ENCODE measurements at regions not wholly inside any gene's neighbourhood (a gene's known extent, or its start where the extent isn't known, plus 50 kb on each side); places are given as distances from the start of the nearest gene placed in this dataset.

GRCh38 chr7:61111-61510 is 131.3 kb upstream of the FAM20C start:
- H3K79me1 ChIP-seq (ENCODE audit: low read depth, low read length): no peaks in the 10 kb centered on the region
- no peak for TF ChIP-seq CBX8 (IDR thresholded peaks at IDR 0.05; ENCODE audit: borderline replicate concordance, low read depth, low read length)
- CTCF ChIA-PET (ENCODE audit: partially characterized antibody): interaction anchor here (1.5 to 5.7 kb wide), 6 partner anchors 17 to 148 kb away, joined by 3 to 30 read pairs (median 12); no protein-coding TSS in a partner anchor

More at GRCh38 chr7:61111-61510, 131.3 kb upstream of the FAM20C start:
- Histone ChIP-seq H2AFZ (ENCODE audit: low read length) (no peak overlapping the region), H2AK5ac (ENCODE audit: low read depth, low read length) (0 out of 2 replicates have a peak overlapping the region, but pooled peaks have one; percentile 55), H2BK12ac (ENCODE audit: low read depth, low read length) (no peak overlapping the region; the same call in 1 of the 2 replicates), H3K9me3 (ENCODE audit: insufficient read depth in 2 of 2, low read depth in 1 of 2, low read length in 1 of 2) (no peaks in the 10 kb centered on the region), H3K4me3 (ENCODE audit: extremely low read depth in 1 of 4, insufficient read depth in 2 of 4, low read depth in 3 of 4, low read length in 4 of 4) (no peak overlapping the region), H3K56ac (replicated peaks; ENCODE audit: insufficient read length, low read depth, low read length) (no peak overlapping the region), H3K4me2 (ENCODE audit: insufficient read depth in 1 of 2, low read depth in 2 of 2, low read length in 2 of 2) (no peak overlapping the region), H3K23me2 (ENCODE audit: low read depth, low read length) (no peaks in the 10 kb centered on the region; the same call in 1 of the 2 replicates), H3K14ac (ENCODE audit: insufficient read length) (no peak overlapping the region), H4K8ac (ENCODE audit: extremely low read depth, insufficient read depth, low read length) (peak overlapping the region; percentile 7; the same call in 1 of the 2 replicates), H3K23ac (ENCODE audit: insufficient read length) (no peak overlapping the region), H4K91ac (replicated peaks; ENCODE audit: insufficient read length, low read length) (peak overlapping the region; percentile 66), H4K20me1 (replicated peaks in 1 of 2; ENCODE audit: control insufficient read depth in 1 of 2, insufficient read depth in 2 of 2, low read length in 2 of 2) (no peaks in the 10 kb centered on the region), H3K36me3 (ENCODE audit: control insufficient read depth in 2 of 4, insufficient read depth in 4 of 4, low read length in 3 of 4) (no peaks in the 10 kb centered on the region), H4K5ac (ENCODE audit: insufficient read length, low read depth, low read length) (no peak overlapping the region), H3K27me3 (replicated peaks in 1 of 4; ENCODE audit: control insufficient read depth in 3 of 4, extremely low read depth in 1 of 4, insufficient read depth in 3 of 4, low read length in 3 of 4) (no peaks in the 10 kb centered on the region), H2BK5ac (ENCODE audit: low read depth, low read length) (no peak overlapping the region), H2BK120ac (replicated peaks; ENCODE audit: low read depth, low read length) (no peak overlapping the region), H2BK20ac (ENCODE audit: low read length) (no peak overlapping the region), H3K27ac (ENCODE audit: low read depth, low read length) (no peak overlapping the region), H3K18ac (ENCODE audit: extremely low read depth, low read length) (no peak overlapping the region), H3K9ac (replicated peaks in 1 of 4; ENCODE audit: extremely low read depth in 1 of 4, low read depth in 3 of 4, low read length in 3 of 4) (no peak overlapping the region), H3K4ac (replicated peaks; ENCODE audit: insufficient read length, low read depth, low read length) (no peak overlapping the region), H3K79me2 (ENCODE audit: control insufficient read depth in 1 of 2, insufficient read depth in 2 of 2, low read length in 2 of 2) (no peaks in the 10 kb centered on the region), H3K4me1 (replicated peaks in 1 of 4; ENCODE audit: control insufficient read depth in 3 of 4, insufficient read depth in 4 of 4, low read length in 3 of 4) (peaks cover 0 to 17% (median 10%) of the 10 kb centered on the region in 4 experiments; a peak in 6 of 7 replicates), H2BK15ac (ENCODE audit: low read length) (no peak overlapping the region)
- DNase-seq (ENCODE audit: low read depth in 1 of 2, low spot score in 2 of 2) (no peak), FAIRE-seq (no peak)
- whole genome bisulfite sequencing, 2 experiments (ENCODE audit: extremely low coverage in 1 of 2, insufficient coverage in 1 of 2, insufficient read length in 1 of 2, insufficient replicate concordance in 2 of 2, low coverage in 1 of 2, low lambda C conversion rate in 2 of 2, missing lambda C conversion rate in 1 of 2): 94% methylated on average over 8 of the region's 9 CpGs; no CpG with 5 or more reads in 1 of the 2 experiments
- POLR2A ChIA-PET (ENCODE audit: partially characterized antibody): no interaction called here

Data from H1 (cell line).